HepG2 (cell line): ENCODE measurements at regions not wholly inside any gene's neighbourhood (a gene's known extent, or its start where the extent isn't known, plus 50 kb on each side); places are given as distances from the start of the nearest gene placed in this dataset.

Experiments used
- BRCA1 ChIP-seq: sonication (generic); formaldehyde crosslinking; IDR thresholded peaks from 2 replicates; pipeline ENCODE4 v1.4.0; 2020; ENCODE audit warnings: missing genetic modification reagents
- CREB1 ChIP-seq, 2 experiments: fragments of 450-650 bp in 1 of 2; IDR thresholded peaks; 2 replicates each; pipeline ENCODE4 v1.6.1; 2016 to 2017; ENCODE audit warnings: control low read depth in 1 of 2, mild to moderate bottlenecking in 1 of 2, missing compliant biosample characterization in 1 of 2, missing genetic modification characterization in 1 of 2
- CTCF ChIP-seq: sonication (generic); formaldehyde crosslinking; IDR thresholded peaks from 2 replicates; pipeline ENCODE4 v1.5.0; 2020; ENCODE audit warnings: mild to moderate bottlenecking, missing genetic modification reagents, moderate library complexity
- FOXP1 ChIP-seq, 2 experiments: fragments of 450-650 bp in 1 of 2; IDR thresholded peaks; 2 replicates each; pipeline ENCODE4 v1.6.1; 2017 to 2018; ENCODE audit warnings: antibody characterized with exemption in 1 of 2
- GTF2F1 ChIP-seq: fragments of 150-350 bp; IDR thresholded peaks from 2 replicates; pipeline ENCODE4 v1.6.1; 2014; ENCODE audit warnings: low read length
- JUND ChIP-seq: sonication (generic); formaldehyde crosslinking; IDR thresholded peaks from 2 replicates; pipeline ENCODE4 v1.8.0; 2022; ENCODE audit warnings: mild to moderate bottlenecking, missing genetic modification reagents
- RFX5 ChIP-seq: IDR thresholded peaks from 2 replicates; pipeline ENCODE4 v1.6.1; 2011; ENCODE audit warnings: low read depth, low read length, improper control_type of control experiment
- TAF1 ChIP-seq: sonication (generic); formaldehyde crosslinking; IDR thresholded peaks from 2 replicates; pipeline ENCODE4 v1.4.0; 2020; ENCODE audit warnings: missing genetic modification reagents
- ZBTB1 ChIP-seq: sonication (generic); formaldehyde crosslinking; IDR thresholded peaks from 2 replicates; pipeline ENCODE4 v1.4.0; 2020; ENCODE audit warnings: missing genetic modification reagents, borderline replicate concordance
- ZNF207 ChIP-seq: fragments of 450-650 bp; IDR thresholded peaks from 2 replicates; pipeline ENCODE4 v1.6.1; 2016; ENCODE audit warnings: antibody characterized with exemption, borderline replicate concordance
- ZNF619 ChIP-seq: sonication (generic); formaldehyde crosslinking; IDR thresholded peaks from 2 replicates; pipeline ENCODE4 v1.4.0; 2020; ENCODE audit warnings: mild to moderate bottlenecking, missing genetic modification reagents
- ZNF670 ChIP-seq: sonication (generic); formaldehyde crosslinking; IDR thresholded peaks from 2 replicates; pipeline ENCODE4 v1.8.0; 2022; ENCODE audit warnings: mild to moderate bottlenecking, missing genetic modification reagents, borderline replicate concordance
- TF ChIP-seq, protein P1 (sequence below): sonication (generic); formaldehyde crosslinking; IDR thresholded peaks from 2 replicates; pipeline ENCODE4 v1.4.0; 2020; ENCODE audit warnings: mild to moderate bottlenecking, missing genetic modification reagents
- TF ChIP-seq, protein P2 (sequence below): IDR thresholded peaks from 2 replicates; pipeline ENCODE4 v1.6.1; 2016; ENCODE audit warnings: low read depth, control low read depth

GRCh38 chr15:88403351-88403791 lies 63.8 kb downstream of the MRPL46 start:
- TF ChIP-seq FOXP1 (IDR thresholded peaks at IDR 0.05) (no peak), FOXP1 (CRISPR knock-in tag; IDR thresholded peaks at IDR 0.05) (no peak), CREB1 (IDR thresholded peaks at IDR 0.05) (no peak), CREB1 (CRISPR knock-in tag; IDR thresholded peaks at IDR 0.05) (no peak), ZNF619 (CRISPR knock-in tag) (no peak), GTF2F1 (no peak), JUND (CRISPR knock-in tag) (no peak), CTCF (no peak), ZBTB1 (CRISPR knock-in tag) (no peak), RFX5 (no peak), TAF1 (no peak), BRCA1 (CRISPR knock-in tag) (no peak), ZNF670 (CRISPR knock-in tag) (no peak), ZNF207 (no peak)
- TF ChIP-seq, protein P1, sequence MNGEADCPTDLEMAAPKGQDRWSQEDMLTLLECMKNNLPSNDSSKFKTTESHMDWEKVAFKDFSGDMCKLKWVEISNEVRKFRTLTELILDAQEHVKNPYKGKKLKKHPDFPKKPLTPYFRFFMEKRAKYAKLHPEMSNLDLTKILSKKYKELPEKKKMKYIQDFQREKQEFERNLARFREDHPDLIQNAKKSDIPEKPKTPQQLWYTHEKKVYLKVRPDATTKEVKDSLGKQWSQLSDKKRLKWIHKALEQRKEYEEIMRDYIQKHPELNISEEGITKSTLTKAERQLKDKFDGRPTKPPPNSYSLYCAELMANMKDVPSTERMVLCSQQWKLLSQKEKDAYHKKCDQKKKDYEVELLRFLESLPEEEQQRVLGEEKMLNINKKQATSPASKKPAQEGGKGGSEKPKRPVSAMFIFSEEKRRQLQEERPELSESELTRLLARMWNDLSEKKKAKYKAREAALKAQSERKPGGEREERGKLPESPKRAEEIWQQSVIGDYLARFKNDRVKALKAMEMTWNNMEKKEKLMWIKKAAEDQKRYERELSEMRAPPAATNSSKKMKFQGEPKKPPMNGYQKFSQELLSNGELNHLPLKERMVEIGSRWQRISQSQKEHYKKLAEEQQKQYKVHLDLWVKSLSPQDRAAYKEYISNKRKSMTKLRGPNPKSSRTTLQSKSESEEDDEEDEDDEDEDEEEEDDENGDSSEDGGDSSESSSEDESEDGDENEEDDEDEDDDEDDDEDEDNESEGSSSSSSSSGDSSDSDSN (CRISPR knock-in tag) = no peak
- TF ChIP-seq, protein P2, sequence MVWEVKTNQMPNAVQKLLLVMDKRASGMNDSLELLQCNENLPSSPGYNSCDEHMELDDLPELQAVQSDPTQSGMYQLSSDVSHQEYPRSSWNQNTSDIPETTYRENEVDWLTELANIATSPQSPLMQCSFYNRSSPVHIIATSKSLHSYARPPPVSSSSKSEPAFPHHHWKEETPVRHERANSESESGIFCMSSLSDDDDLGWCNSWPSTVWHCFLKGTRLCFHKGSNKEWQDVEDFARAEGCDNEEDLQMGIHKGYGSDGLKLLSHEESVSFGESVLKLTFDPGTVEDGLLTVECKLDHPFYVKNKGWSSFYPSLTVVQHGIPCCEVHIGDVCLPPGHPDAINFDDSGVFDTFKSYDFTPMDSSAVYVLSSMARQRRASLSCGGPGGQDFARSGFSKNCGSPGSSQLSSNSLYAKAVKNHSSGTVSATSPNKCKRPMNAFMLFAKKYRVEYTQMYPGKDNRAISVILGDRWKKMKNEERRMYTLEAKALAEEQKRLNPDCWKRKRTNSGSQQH (CRISPR knock-in tag) = no peak
